HG02623 (cell line): ENCODE measurements at regions not wholly inside any gene's neighbourhood (a gene's known extent, or its start where the extent isn't known, plus 50 kb on each side); places are given as distances from the start of the nearest gene placed in this dataset.
A peak's percentile ranks its signal among the peaks of the same experiment; 100 is the strongest.
"Not testable (repeated sequence)": the region's sequence is repeated elsewhere in the genome, so short reads cannot be mapped to it uniquely, and the experiment has no call there.

Source experiments
- ATAC-seq: cut with Tn5 transposase; IDR thresholded peaks from one replicate; pipeline ENCODE4 v1.9.1; 2021; ENCODE audit warnings: moderate library complexity; ENCODE audit not compliant: unreplicated experiment

- not testable (repeated sequence) for ATAC-seq
These were observed 50.8 kb downstream of the PPIAL4G start for GRCh38 chr1:148432318-148432717.

GRCh38 chr1:148429856-148430255 is 53.2 kb downstream of the PPIAL4G start:
- not testable (repeated sequence) for ATAC-seq

GRCh38 chr1:148426940-148427611 is 56.0 kb downstream of the PPIAL4G start:
- ATAC-seq, result not testable (repeated sequence)

GRCh38 chr1:148426385-148426784 is 56.7 kb downstream of the PPIAL4G start:
- not testable (repeated sequence) for ATAC-seq

GRCh38 chr1:148424143-148425003 is 58.7 kb downstream of the PPIAL4G start:
- ATAC-seq, result not testable (repeated sequence)

GRCh38 chr1:148422921-148423320 is 60.2 kb downstream of the PPIAL4G start:
- ATAC-seq, result not testable (repeated sequence)

- not testable (repeated sequence) for ATAC-seq
These were observed 65.9 kb downstream of the PPIAL4G start for GRCh38 chr1:148417241-148417640.

GRCh38 chr1:148413385-148413784 is 69.7 kb downstream of the PPIAL4G start:
- not testable (repeated sequence) for ATAC-seq

GRCh38 chr1:148404786-148405568 is 78.1 kb downstream of the PPIAL4G start:
- not testable (repeated sequence) for ATAC-seq

- ATAC-seq, result not testable (repeated sequence)
These were observed 79.2 kb downstream of the PPIAL4G start for GRCh38 chr1:148403925-148404324.

- ATAC-seq, result not testable (repeated sequence)
These were observed 80.0 kb downstream of the PPIAL4G start for GRCh38 chr1:148403085-148403456.

GRCh38 chr1:148402152-148403084 is 80.7 kb downstream of the PPIAL4G start:
- peak; percentile 82 for ATAC-seq

- ATAC-seq, result not testable (repeated sequence)
These were observed 85.6 kb downstream of the PPIAL4G start for GRCh38 chr1:148397516-148397915.

GRCh38 chr1:148392505-148392904 is 90.6 kb downstream of the PPIAL4G start:
- ATAC-seq, result not testable (repeated sequence)

GRCh38 chr1:148391323-148391722 is 91.8 kb downstream of the PPIAL4G start:
- not testable (repeated sequence) for ATAC-seq

- no peak for ATAC-seq
These were observed 94.1 kb downstream of the PPIAL4G start for GRCh38 chr1:148389027-148389339.

GRCh38 chr1:148388260-148389026 is 94.7 kb downstream of the PPIAL4G start:
- no peak for ATAC-seq

GRCh38 chr1:148387949-148388259 is 95.2 kb downstream of the PPIAL4G start:
- not testable (repeated sequence) for ATAC-seq

- not testable (repeated sequence) for ATAC-seq
These were observed 95.8 kb downstream of the PPIAL4G start for GRCh38 chr1:148387122-148387948.
